ENCODE measurements at regions not wholly inside any gene's neighbourhood (a gene's known extent, or its start where the extent isn't known, plus 50 kb on each side); places are given as distances from the start of the nearest gene placed in this dataset.
"Not testable (repeated sequence)": the region's sequence is repeated elsewhere in the genome, so short reads cannot be mapped to it uniquely, and the experiment has no call there.

DNA sequence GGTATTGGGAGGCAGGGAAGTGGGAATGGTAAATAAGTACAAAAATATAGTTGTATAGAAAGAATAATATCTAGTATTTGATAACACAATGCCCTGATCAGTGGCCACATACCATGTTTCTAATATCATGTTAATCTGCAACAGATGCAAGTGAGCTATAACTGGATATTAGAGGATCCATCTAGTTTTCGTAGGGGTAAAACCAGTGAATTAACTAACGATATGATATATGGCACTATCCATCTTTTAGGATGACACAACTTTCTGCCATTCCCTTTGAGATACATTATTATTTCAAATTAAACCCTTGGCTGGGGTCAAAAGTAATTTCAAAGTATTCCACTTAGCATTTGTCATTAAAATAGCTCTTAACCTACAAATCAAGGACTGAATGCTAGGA, 1686.2 kb downstream of the SLITRK1 start:
- Mint-ChIP-seq H3K4me1 (no peaks in the 10 kb centered on the region), H3K27ac (no peak overlapping the region), H3K4me3 (no peak overlapping the region), H3K27me3 (no peaks in the 10 kb centered on the region), H3K9me3 (peaks cover 4% of the 10 kb centered on the region), H3K36me3 (no peaks in the 10 kb centered on the region)
- no peak for ATAC-seq (ENCODE audit: low read depth)
- DNase-seq (ENCODE audit: low spot score in 2 of 2), result no peak

- ATAC-seq (ENCODE audit: low read depth) (no peak), DNase-seq (ENCODE audit: low spot score in 2 of 2) (no peak)
- H3K4me3 Mint-ChIP-seq, result no peak overlapping the region
- peaks cover 4% of the 10 kb centered on the region for H3K9me3 Mint-ChIP-seq
- no peaks in the 10 kb centered on the region for H3K36me3 Mint-ChIP-seq
- H3K27ac Mint-ChIP-seq, result no peak overlapping the region
- H3K4me1 Mint-ChIP-seq, result no peaks in the 10 kb centered on the region
- no peaks in the 10 kb centered on the region for H3K27me3 Mint-ChIP-seq
These were observed 1695.0 kb downstream of the SLITRK1 start for GRCh38 chr13:82187227-82187626.

DNA sequence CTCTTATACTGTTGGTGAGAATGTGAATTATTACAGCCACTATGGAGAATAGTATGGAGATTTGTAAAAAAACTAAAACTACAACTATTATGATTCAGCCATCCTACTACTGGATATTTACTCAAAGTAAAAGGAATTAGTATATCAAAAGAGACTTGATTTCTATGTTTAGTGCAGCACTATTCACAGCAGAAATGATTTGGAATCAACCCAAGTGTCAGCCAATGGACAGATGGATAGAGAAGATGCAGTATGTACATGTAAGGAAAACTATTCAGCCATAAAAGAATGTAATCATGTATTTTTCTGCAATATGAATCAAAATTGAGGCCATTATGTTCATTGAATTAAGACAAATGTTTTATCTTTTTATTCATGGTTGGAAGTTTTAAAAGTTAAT, 1705.5 kb downstream of the SLITRK1 start:
- Mint-ChIP-seq H3K4me3 (no peak overlapping the region), H3K9me3 (peaks cover 13% of the 10 kb centered on the region), H3K27ac (no peak overlapping the region), H3K36me3 (no peaks in the 10 kb centered on the region), H3K4me1 (no peaks in the 10 kb centered on the region), H3K27me3 (no peaks in the 10 kb centered on the region)
- ATAC-seq (ENCODE audit: low read depth) (no peak), DNase-seq (ENCODE audit: low spot score in 2 of 2) (no peak)

DNA sequence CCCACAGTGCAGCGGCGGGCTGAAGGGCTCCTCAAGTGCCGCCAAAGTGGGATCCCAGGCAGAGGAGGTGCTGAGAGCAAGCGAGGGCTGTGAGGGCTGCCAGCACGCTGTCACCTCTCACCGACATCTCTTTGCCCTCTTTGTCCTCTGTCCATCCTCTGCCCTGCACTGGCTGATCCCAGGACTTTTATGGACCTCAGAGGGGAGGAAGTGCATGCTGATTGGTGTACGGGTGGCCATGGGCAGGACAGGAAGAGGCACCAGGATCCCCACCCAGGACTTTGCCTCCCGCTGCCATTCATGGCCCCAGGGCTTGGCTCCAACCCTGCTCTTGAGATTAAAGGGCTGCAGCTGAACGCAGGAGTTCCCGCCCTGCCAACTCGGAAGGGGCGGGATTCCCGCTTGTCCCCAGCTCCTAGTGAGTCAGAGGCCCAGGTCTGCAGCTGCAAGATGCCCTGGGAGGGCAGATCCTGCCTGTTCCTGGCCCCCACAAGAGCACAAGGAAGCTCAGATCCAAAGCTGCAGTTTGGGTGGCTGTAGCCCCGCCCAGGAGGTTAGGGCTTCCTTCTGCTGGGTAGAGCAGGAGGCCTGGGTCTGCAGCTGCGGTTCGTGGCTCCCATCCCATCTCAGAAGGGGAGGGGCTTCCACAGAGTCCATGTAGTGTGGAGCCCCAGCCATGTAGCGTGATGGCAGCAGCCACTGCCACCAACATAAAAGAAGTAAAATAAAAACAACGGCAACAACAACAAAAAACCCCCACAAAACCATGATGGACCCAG, 1716.7 kb downstream of the SLITRK1 start:
- H3K27ac Mint-ChIP-seq, result no peak overlapping the region
- H3K4me1 Mint-ChIP-seq, result no peaks in the 10 kb centered on the region
- no peaks in the 10 kb centered on the region for H3K27me3 Mint-ChIP-seq
- H3K9me3 Mint-ChIP-seq, result peaks cover 10% of the 10 kb centered on the region
- ATAC-seq (ENCODE audit: low read depth) (no peak), DNase-seq (ENCODE audit: low spot score in 2 of 2) (no peak)
- no peak overlapping the region for H3K4me3 Mint-ChIP-seq
- no peaks in the 10 kb centered on the region for H3K36me3 Mint-ChIP-seq

DNA sequence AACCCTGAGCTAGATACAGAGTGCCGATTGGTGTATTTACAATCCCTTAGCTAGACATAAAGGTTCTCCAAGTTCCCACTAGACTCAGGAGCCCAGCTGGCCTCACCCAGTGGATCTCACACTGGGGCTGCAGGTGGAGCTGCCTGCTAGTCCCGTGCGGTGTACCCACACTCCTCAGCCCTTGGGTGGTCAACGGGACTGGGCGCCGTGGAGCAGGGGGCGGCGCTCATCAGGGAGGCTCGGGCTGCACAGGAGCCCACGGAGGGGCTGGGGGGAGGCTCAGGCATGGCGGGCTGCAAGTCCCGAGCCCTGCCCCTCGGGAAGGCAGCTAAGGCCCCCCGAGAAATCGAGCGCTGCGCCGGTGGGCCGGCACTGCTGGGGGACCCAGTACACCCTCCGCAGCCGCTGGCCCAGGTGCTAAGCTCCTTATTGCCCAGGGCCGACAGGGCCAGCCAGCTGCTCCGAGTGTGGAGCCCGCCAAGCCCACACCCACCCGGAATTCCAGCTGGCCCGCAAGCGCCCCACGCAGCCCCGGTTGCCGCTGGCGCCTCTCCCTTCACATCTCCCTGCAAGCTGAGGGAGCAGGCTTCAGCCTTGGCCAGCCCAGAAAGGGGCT, 1717.4 kb downstream of the SLITRK1 start:
- peaks cover 10% of the 10 kb centered on the region for H3K9me3 Mint-ChIP-seq
- DNase-seq (ENCODE audit: low spot score in 2 of 2); H3K4me1 Mint-ChIP-seq; H3K36me3 Mint-ChIP-seq; ATAC-seq (ENCODE audit: low read depth); H3K27me3 Mint-ChIP-seq; H3K27ac Mint-ChIP-seq; H3K4me3 Mint-ChIP-seq: not testable (repeated sequence)

- ATAC-seq (ENCODE audit: low read depth) (no peak), DNase-seq (ENCODE audit: low spot score in 2 of 2) (no peak)
- Mint-ChIP-seq H3K27me3 (no peaks in the 10 kb centered on the region), H3K9me3 (peaks cover 5% of the 10 kb centered on the region), H3K4me3 (no peak overlapping the region), H3K36me3 (no peaks in the 10 kb centered on the region), H3K27ac (no peak overlapping the region), H3K4me1 (no peaks in the 10 kb centered on the region)
These were observed 1734.7 kb downstream of the SLITRK1 start for GRCh38 chr13:82147526-82147925.

GRCh38 chr13:82136880-82137279, 1745.4 kb downstream of the SLITRK1 start:
- H3K27ac Mint-ChIP-seq, result no peak overlapping the region
- no peak for DNase-seq (ENCODE audit: low spot score in 2 of 2)
- H3K27me3 Mint-ChIP-seq, result no peaks in the 10 kb centered on the region
- no peaks in the 10 kb centered on the region for H3K9me3 Mint-ChIP-seq
- no peaks in the 10 kb centered on the region for H3K4me1 Mint-ChIP-seq
- ATAC-seq (ENCODE audit: low read depth), result no peak
- no peak overlapping the region for H3K4me3 Mint-ChIP-seq
- H3K36me3 Mint-ChIP-seq, result no peaks in the 10 kb centered on the region

DNA sequence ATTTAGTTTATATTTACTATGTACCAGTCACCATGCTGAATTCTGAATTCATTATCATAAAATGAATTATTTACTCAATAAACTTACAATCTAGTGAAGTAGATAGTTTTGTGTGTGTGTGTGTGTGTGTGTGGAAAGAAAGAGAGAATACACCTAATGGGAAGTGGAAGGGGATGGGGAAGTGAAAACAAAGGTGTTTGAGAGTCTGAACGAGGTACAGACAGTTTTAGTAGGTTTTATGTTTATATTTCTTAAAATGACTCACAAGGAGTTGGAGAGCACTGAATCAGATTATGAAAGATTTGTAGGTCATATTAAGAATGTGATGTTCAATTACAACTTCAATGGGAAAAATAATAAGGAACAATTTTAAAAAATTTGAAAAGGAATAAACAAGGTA, 1753.0 kb downstream of the SLITRK1 start:
- peaks cover 1% of the 10 kb centered on the region for H3K9me3 Mint-ChIP-seq
- DNase-seq (ENCODE audit: low spot score in 2 of 2) (no peak), ATAC-seq (ENCODE audit: low read depth) (no peak)
- no peaks in the 10 kb centered on the region for H3K27me3 Mint-ChIP-seq
- no peaks in the 10 kb centered on the region for H3K4me1 Mint-ChIP-seq
- H3K27ac Mint-ChIP-seq, result no peak overlapping the region
- H3K36me3 Mint-ChIP-seq, result no peaks in the 10 kb centered on the region
- no peak overlapping the region for H3K4me3 Mint-ChIP-seq

GRCh38 chr13:82118589-82118988, 1763.7 kb downstream of the SLITRK1 start:
- no peak for DNase-seq (ENCODE audit: low spot score in 2 of 2)
- Mint-ChIP-seq H3K27me3 (no peaks in the 10 kb centered on the region), H3K4me3 (no peak overlapping the region), H3K9me3 (peaks cover 9% of the 10 kb centered on the region), H3K4me1 (no peaks in the 10 kb centered on the region), H3K36me3 (no peaks in the 10 kb centered on the region), H3K27ac (no peak overlapping the region)
- no peak for ATAC-seq (ENCODE audit: low read depth)

- H3K4me3 Mint-ChIP-seq, result no peak overlapping the region
- DNase-seq (ENCODE audit: low spot score in 2 of 2) (no peak), ATAC-seq (ENCODE audit: low read depth) (no peak)
- H3K36me3 Mint-ChIP-seq, result peaks cover 2% of the 10 kb centered on the region
- peaks cover 7% of the 10 kb centered on the region for H3K9me3 Mint-ChIP-seq
- H3K4me1 Mint-ChIP-seq, result no peaks in the 10 kb centered on the region
- H3K27me3 Mint-ChIP-seq, result no peaks in the 10 kb centered on the region
- H3K27ac Mint-ChIP-seq, result no peak overlapping the region
These were observed 1765.8 kb downstream of the SLITRK1 start for GRCh38 chr13:82116422-82116989.

- Mint-ChIP-seq H3K27ac (no peak overlapping the region), H3K4me3 (no peak overlapping the region), H3K4me1 (no peaks in the 10 kb centered on the region), H3K36me3 (peaks cover 2% of the 10 kb centered on the region), H3K9me3 (peaks cover 7% of the 10 kb centered on the region), H3K27me3 (no peaks in the 10 kb centered on the region)
- ATAC-seq (ENCODE audit: low read depth) (no peak), DNase-seq (ENCODE audit: low spot score in 2 of 2) (no peak)
These were observed 1766.9 kb downstream of the SLITRK1 start for GRCh38 chr13:82115391-82115790.

DNA sequence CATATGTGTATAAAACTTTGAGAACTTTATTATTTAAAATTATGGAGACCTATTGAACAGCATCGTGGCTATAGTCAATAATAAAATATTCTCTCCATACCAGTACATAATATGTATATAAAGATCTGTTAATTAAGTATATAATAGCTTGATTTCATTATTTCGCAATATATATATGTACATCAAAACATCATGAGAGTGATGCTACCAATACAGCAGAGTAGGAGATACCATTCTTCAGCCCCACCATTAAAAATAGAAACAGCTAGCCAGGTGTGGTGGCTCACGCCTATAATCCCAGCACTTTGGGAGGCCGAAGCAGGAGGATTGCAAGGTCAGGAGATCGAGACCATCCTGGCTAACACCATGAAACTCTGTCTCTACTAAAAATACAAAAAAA, 1755.3 kb upstream of the SPRY2 start:
- Mint-ChIP-seq H3K4me1 (no peaks in the 10 kb centered on the region), H3K4me3 (no peak overlapping the region), H3K27me3 (no peaks in the 10 kb centered on the region), H3K36me3 (no peaks in the 10 kb centered on the region), H3K9me3 (peaks cover 1% of the 10 kb centered on the region), H3K27ac (no peak overlapping the region)
- DNase-seq (ENCODE audit: low spot score in 2 of 2) (no peak), ATAC-seq (ENCODE audit: low read depth) (no peak)

DNA sequence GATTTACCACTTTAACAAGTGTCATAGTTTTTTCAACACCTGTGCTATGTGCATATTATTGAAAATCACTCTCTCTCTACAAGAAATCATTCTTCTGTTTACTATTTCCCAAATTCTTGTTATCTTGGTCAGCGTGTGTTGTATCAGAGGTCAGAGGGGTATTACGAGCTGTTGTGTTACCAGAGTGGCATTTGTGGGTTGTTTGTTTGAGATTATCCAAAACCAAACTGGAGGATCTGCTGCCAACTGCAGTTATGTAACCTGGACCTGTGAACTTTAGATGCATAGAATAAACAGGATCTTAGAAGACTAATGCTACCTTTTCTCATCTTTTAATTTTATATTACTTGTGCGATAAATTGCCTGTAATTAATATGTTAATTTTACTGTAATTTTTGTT, 1751.4 kb upstream of the SPRY2 start:
- no peak for DNase-seq (ENCODE audit: low spot score in 2 of 2)
- Mint-ChIP-seq H3K4me1 (no peaks in the 10 kb centered on the region), H3K27ac (no peak overlapping the region), H3K36me3 (no peaks in the 10 kb centered on the region), H3K27me3 (no peaks in the 10 kb centered on the region), H3K4me3 (no peak overlapping the region), H3K9me3 (peaks cover 4% of the 10 kb centered on the region)
- no peak for ATAC-seq (ENCODE audit: low read depth)

DNA sequence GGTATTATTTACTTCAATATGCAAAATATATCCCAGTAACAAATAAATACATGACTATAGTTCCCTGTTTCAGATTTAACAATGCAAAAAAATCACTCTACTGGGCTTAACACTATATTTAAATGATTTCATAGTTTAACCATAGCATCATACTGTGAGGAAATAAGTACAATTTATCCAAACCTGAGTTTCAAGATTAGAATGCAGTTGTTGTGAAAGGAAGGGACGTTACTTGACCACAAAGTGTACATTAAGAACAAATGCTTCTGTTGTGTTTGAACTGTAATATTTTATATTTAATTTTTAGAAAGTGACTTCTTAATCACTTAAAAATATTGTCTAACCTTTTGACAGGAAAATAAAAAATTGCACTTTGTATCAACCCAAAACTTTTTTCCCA, 1747.9 kb upstream of the SPRY2 start:
- Mint-ChIP-seq H3K9me3 (peaks cover 2% of the 10 kb centered on the region), H3K27ac (no peak overlapping the region), H3K4me3 (no peak overlapping the region), H3K36me3 (no peaks in the 10 kb centered on the region), H3K27me3 (no peaks in the 10 kb centered on the region), H3K4me1 (no peaks in the 10 kb centered on the region)
- ATAC-seq (ENCODE audit: low read depth) (no peak), DNase-seq (ENCODE audit: low spot score in 2 of 2) (no peak)

- H3K4me3 Mint-ChIP-seq, result no peak overlapping the region
- no peaks in the 10 kb centered on the region for H3K27me3 Mint-ChIP-seq
- no peak for ATAC-seq (ENCODE audit: low read depth)
- no peaks in the 10 kb centered on the region for H3K36me3 Mint-ChIP-seq
- H3K4me1 Mint-ChIP-seq, result no peaks in the 10 kb centered on the region
- H3K9me3 Mint-ChIP-seq, result peaks cover 8% of the 10 kb centered on the region
- H3K27ac Mint-ChIP-seq, result no peak overlapping the region
- DNase-seq (ENCODE audit: low spot score in 2 of 2), result no peak
These were observed 1735.6 kb upstream of the SPRY2 start for GRCh38 chr13:82076496-82076895.

All from memory B cell (primary cell).